H1 (cell line): ENCODE measurements at regions not wholly inside any gene's neighbourhood (a gene's known extent, or its start where the extent isn't known, plus 50 kb on each side); places are given as distances from the start of the nearest gene placed in this dataset.

ENCODE experiments used
- CTCF ChIA-PET: fragments of 300-600 bp; sonication (Branson Sonifier 250); formaldehyde crosslinking; loops from one replicate; lab custom pipeline; 2021; ENCODE audit not compliant: partially characterized antibody; lab: Charles Lee
- POLR2A ChIA-PET: fragments of 300-600 bp; sonication (Branson Sonifier 250); formaldehyde crosslinking; loops from one replicate; lab custom pipeline; 2021; ENCODE audit warnings: inconsistent platforms; ENCODE audit not compliant: partially characterized antibody; lab: Charles Lee
- DNase-seq, 2 experiments: peaks; one replicate each; pipeline versions ENCODE4 v3.0.0 to v3.0.0-alpha.2; 2010 to 2022; ENCODE audit warnings: low spot score in 2 of 2, low read depth in 1 of 2, mixed read lengths in 1 of 2
- FAIRE-seq: peaks from 2 replicates; lab custom pipeline; 2011; peaks lifted over from hg19 to GRCh38; lab: Jason Lieb, UNC
- H2AFZ ChIP-seq: 2 replicates; pipeline ENCODE4 v1.8.1; 2012; ENCODE audit warnings: low read length, inconsistent platforms
- H2AK5ac ChIP-seq: 2 replicates; pipeline ENCODE4 v1.6.1; 2013; ENCODE audit warnings: low read depth, low read length
- H2BK120ac ChIP-seq: replicated peaks from 2 replicates; pipeline ENCODE3; 2013; ENCODE audit warnings: low read depth, low read length, inconsistent platforms
- H2BK12ac ChIP-seq: 2 replicates; pipeline ENCODE4 v1.6.1; 2013; ENCODE audit warnings: low read depth, low read length
- H2BK15ac ChIP-seq: 2 replicates; pipeline ENCODE4 v1.6.1; 2013; ENCODE audit warnings: low read length
- H2BK20ac ChIP-seq: 2 replicates; pipeline ENCODE4 v1.6.1; 2013; ENCODE audit warnings: low read length
- H2BK5ac ChIP-seq: 2 replicates; pipeline ENCODE4 v1.6.1; 2013; ENCODE audit warnings: low read depth, low read length
- H3K14ac ChIP-seq: 2 replicates; pipeline ENCODE4 v1.6.1; 2013; ENCODE audit warnings: inconsistent platforms; ENCODE audit not compliant: insufficient read length
- H3K18ac ChIP-seq: 2 replicates; pipeline ENCODE4 v1.6.1; 2013; ENCODE audit warnings: low read length; ENCODE audit errors: extremely low read depth
- H3K23ac ChIP-seq: 2 replicates; pipeline ENCODE4 v1.6.1; 2013; ENCODE audit warnings: inconsistent platforms; ENCODE audit not compliant: insufficient read length
- H3K23me2 ChIP-seq: 2 replicates; pipeline ENCODE4 v1.6.1; 2013; ENCODE audit warnings: low read depth, low read length
- H3K27ac ChIP-seq: 2 replicates; pipeline ENCODE4 v1.6.1; 2011; ENCODE audit warnings: low read depth, low read length, inconsistent platforms
- H3K27me3 ChIP-seq, 4 experiments: replicated peaks in 1 of 4; 1 replicate in 1 of 4; 2 replicates in 3 of 4; pipeline versions ENCODE4 v1.6.1 to v1.8.1; 2011 to 2013; ENCODE audit warnings: low read length in 3 of 4, mild to moderate bottlenecking in 3 of 4, inconsistent platforms in 2 of 4, mixed read lengths in 2 of 4, moderate library complexity in 1 of 4; ENCODE audit not compliant: control insufficient read depth in 3 of 4, insufficient read depth in 3 of 4; ENCODE audit errors: extremely low read depth in 1 of 4
- H3K36me3 ChIP-seq, 4 experiments: 2 replicates each; pipeline versions ENCODE4 v1.6.1 to v1.8.1; 2011 to 2013; ENCODE audit warnings: mild to moderate bottlenecking in 4 of 4, low read length in 3 of 4, moderate library complexity in 2 of 4, control low read depth in 1 of 4, inconsistent platforms in 1 of 4; ENCODE audit not compliant: insufficient read depth in 4 of 4, control insufficient read depth in 2 of 4
- H3K4ac ChIP-seq: replicated peaks from 2 replicates; pipeline ENCODE3; 2013; ENCODE audit warnings: low read length, low read depth, mixed read lengths, inconsistent platforms; ENCODE audit not compliant: insufficient read length
- H3K4me1 ChIP-seq, 4 experiments: replicated peaks in 1 of 4; 1 replicate in 1 of 4; 2 replicates in 3 of 4; pipeline versions ENCODE4 v1.6.1 to v1.8.1; 2011 to 2013; ENCODE audit warnings: low read length in 3 of 4, inconsistent platforms in 2 of 4, mixed read lengths in 1 of 4; ENCODE audit not compliant: insufficient read depth in 4 of 4, control insufficient read depth in 3 of 4
- H3K4me2 ChIP-seq, 2 experiments: 2 replicates each; pipeline versions ENCODE4 v1.6.1 to v1.8.1; 2011 to 2013; ENCODE audit warnings: low read depth in 2 of 2, low read length in 2 of 2, control low read depth in 1 of 2, inconsistent platforms in 1 of 2, mild to moderate bottlenecking in 1 of 2; ENCODE audit not compliant: insufficient read depth in 1 of 2
- H3K4me3 ChIP-seq, 4 experiments: fragments of 200-600, 300-600 bp in 1 of 4; sonication (generic), shearing (Covaris generic), sonication (Bioruptor Twin) in 1 of 4; 2 replicates each; pipeline versions ENCODE4 v1.5.1 to v1.8.1; 2011 to 2016; ENCODE audit warnings: low read length in 4 of 4, low read depth in 3 of 4, control low read depth in 2 of 4, inconsistent platforms in 2 of 4, mild to moderate bottlenecking in 2 of 4, mixed read lengths in 1 of 4, moderate library complexity in 1 of 4; ENCODE audit not compliant: insufficient read depth in 2 of 4; ENCODE audit errors: extremely low read depth in 1 of 4
- H3K56ac ChIP-seq: replicated peaks from 2 replicates; pipeline ENCODE3; 2013; ENCODE audit warnings: low read depth, mild to moderate bottlenecking, mixed read lengths, low read length, inconsistent platforms; ENCODE audit not compliant: insufficient read length
- H3K79me1 ChIP-seq: 2 replicates; pipeline ENCODE4 v1.6.1; 2013; ENCODE audit warnings: low read depth, low read length, control low read depth
- H3K79me2 ChIP-seq, 2 experiments: 2 replicates each; pipeline versions ENCODE4 v1.6.1 to v1.8.1; 2012 to 2013; ENCODE audit warnings: low read length in 2 of 2, mild to moderate bottlenecking in 2 of 2, inconsistent platforms in 1 of 2; ENCODE audit not compliant: insufficient read depth in 2 of 2, control insufficient read depth in 1 of 2
- H3K9ac ChIP-seq, 4 experiments: replicated peaks in 1 of 4; 1 replicate in 1 of 4; 2 replicates in 3 of 4; pipeline versions ENCODE4 v1.6.1 to v1.8.1; 2011 to 2013; ENCODE audit warnings: low read depth in 3 of 4, low read length in 3 of 4, control low read depth in 2 of 4, mild to moderate bottlenecking in 2 of 4, moderate library complexity in 2 of 4, inconsistent platforms in 1 of 4; ENCODE audit errors: extremely low read depth in 1 of 4
- H3K9me3 ChIP-seq, 2 experiments: 2 replicates each; pipeline versions ENCODE4 v1.6.1 to v1.8.1; 2012 to 2013; ENCODE audit warnings: mild to moderate bottlenecking in 2 of 2, moderate library complexity in 2 of 2, control low read depth in 1 of 2, inconsistent platforms in 1 of 2, low read depth in 1 of 2, low read length in 1 of 2, mixed read lengths in 1 of 2; ENCODE audit not compliant: insufficient read depth in 2 of 2
- H4K20me1 ChIP-seq, 2 experiments: replicated peaks in 1 of 2; 2 replicates each; pipeline versions ENCODE3 to v1.8.1; 2011 to 2013; ENCODE audit warnings: inconsistent platforms in 2 of 2, low read length in 2 of 2, mild to moderate bottlenecking in 1 of 2; ENCODE audit not compliant: insufficient read depth in 2 of 2, control insufficient read depth in 1 of 2
- H4K5ac ChIP-seq: 2 replicates; pipeline ENCODE4 v1.6.1; 2013; ENCODE audit warnings: low read length, low read depth, mixed read lengths, inconsistent platforms; ENCODE audit not compliant: insufficient read length
- H4K8ac ChIP-seq: 2 replicates; pipeline ENCODE4 v1.8.0; 2013; ENCODE audit warnings: mild to moderate bottlenecking, moderate library complexity, low read length, inconsistent platforms; ENCODE audit not compliant: insufficient read depth; ENCODE audit errors: extremely low read depth
- H4K91ac ChIP-seq: replicated peaks from 2 replicates; pipeline ENCODE3; 2013; ENCODE audit warnings: low read length, mixed read lengths, inconsistent platforms; ENCODE audit not compliant: insufficient read length
- ATF2 ChIP-seq: IDR thresholded peaks from 2 replicates; pipeline ENCODE4 v1.6.1; 2012; ENCODE audit warnings: low read length, inconsistent platforms
- BACH1 ChIP-seq: IDR thresholded peaks from 2 replicates; pipeline ENCODE4 v1.6.1; 2012; ENCODE audit warnings: low read length, improper control_type of control experiment
- CTCF ChIP-seq, 3 experiments: IDR thresholded peaks; 1 replicate in 2 of 3; 2 replicates in 1 of 3; pipeline versions ENCODE4 v1.5.1 to v1.6.1; 2011; ENCODE audit warnings: low read length in 3 of 3, mild to moderate bottlenecking in 3 of 3, inconsistent platforms in 2 of 3, low read depth in 1 of 3, moderate library complexity in 1 of 3; ENCODE audit not compliant: insufficient read depth in 1 of 3; ENCODE audit errors: control extremely low read depth in 1 of 3
- EZH2 ChIP-seq: fragments of 200-600 bp; sonication (generic); IDR thresholded peaks from 2 replicates; pipeline ENCODE4 v1.7.1; 2012; ENCODE audit warnings: low read depth, mild to moderate bottlenecking, moderate library complexity, low read length, inconsistent platforms; ENCODE audit not compliant: severe bottlenecking
- GTF2F1 ChIP-seq: IDR thresholded peaks from 2 replicates; pipeline ENCODE4 v1.6.1; 2012; ENCODE audit warnings: low read depth, low read length, improper control_type of control experiment, borderline replicate concordance
- MAX ChIP-seq: IDR thresholded peaks from 2 replicates; pipeline ENCODE4 v1.6.1; 2012; ENCODE audit warnings: inconsistent platforms
- SRF ChIP-seq: IDR thresholded peaks from 2 replicates; pipeline ENCODE4 v1.6.1; 2011; ENCODE audit warnings: mild to moderate bottlenecking, low read depth, low read length, moderate library complexity
- USF2 ChIP-seq: IDR thresholded peaks from 2 replicates; pipeline ENCODE4 v1.6.1; 2011; ENCODE audit warnings: low read length, improper control_type of control experiment
- WGBS, 2 experiments: shearing (Covaris generic) in 1 of 2; methylation state at CpG; one replicate each; pipeline versions ENCODE4 v1.1.6 to v1.1.7; 2013 to 2015; ENCODE audit warnings: low lambda C conversion rate in 2 of 2, mixed read lengths in 2 of 2, inconsistent platforms in 1 of 2, low coverage in 1 of 2, missing lambda C conversion rate in 1 of 2; ENCODE audit not compliant: insufficient replicate concordance in 2 of 2, insufficient coverage in 1 of 2, insufficient read length in 1 of 2; ENCODE audit errors: extremely low coverage in 1 of 2, missing lambda C conversion rate in 1 of 2; 5-methylcytosine and 5-hydroxymethylcytosine counted together

GRCh38 chr5:69032009-69032408 is 61.8 kb upstream of the SLC30A5 start:
- 86% methylated on average over 3 of the region's 3 CpGs; no CpG with 5 or more reads in 1 of the 2 experiments for WGBS, 2 experiments
- no peak overlapping the region for H3K9ac ChIP-seq
- H4K20me1 ChIP-seq, result no peaks in the 10 kb centered on the region
- H3K23ac ChIP-seq, result no peak overlapping the region
- H3K23me2 ChIP-seq, result no peaks in the 10 kb centered on the region
- no peak overlapping the region for H2BK5ac ChIP-seq
- no peak overlapping the region for H2AFZ ChIP-seq
- no peak overlapping the region for H2BK20ac ChIP-seq
- H3K36me3 ChIP-seq, result no peaks in the 10 kb centered on the region
- no peaks in the 10 kb centered on the region for H3K27me3 ChIP-seq
- H3K9me3 ChIP-seq, result no peaks in the 10 kb centered on the region
- H2AK5ac ChIP-seq, result no peak overlapping the region
- H3K27ac ChIP-seq, result no peak overlapping the region
- H3K4me1 ChIP-seq, result no peaks in the 10 kb centered on the region
- H3K4me3 ChIP-seq, result no peak overlapping the region
- H3K18ac ChIP-seq, result no peak overlapping the region
- H3K79me2 ChIP-seq, result no peaks in the 10 kb centered on the region
- H3K4ac ChIP-seq, result no peak overlapping the region
- no peak overlapping the region for H3K56ac ChIP-seq
- DNase-seq (no peak), FAIRE-seq (no peak)
- no peak overlapping the region for H2BK12ac ChIP-seq
- H2BK15ac ChIP-seq, result no peak overlapping the region
- H3K79me1 ChIP-seq, result no peaks in the 10 kb centered on the region
- H4K5ac ChIP-seq, result no peak overlapping the region
- CTCF ChIA-PET, result interaction anchor here (0.8 to 4.1 kb wide), 7 partner anchors 8 to 303 kb away, joined by 3 to 20 read pairs (median 4); no protein-coding TSS in a partner anchor
- H2BK120ac ChIP-seq, result no peak overlapping the region
- H3K14ac ChIP-seq, result no peak overlapping the region
- POLR2A ChIA-PET, result interaction anchor here (0.5 to 1.3 kb wide), 2 partner anchors 11 to 69 kb away, joined by 3 to 5 read pairs; no protein-coding TSS in a partner anchor
- no peak overlapping the region for H3K4me2 ChIP-seq
- H4K91ac ChIP-seq, result no peak overlapping the region
- H4K8ac ChIP-seq, result no peak overlapping the region
- no peak for TF ChIP-seq GTF2F1
- TF ChIP-seq BACH1, result no peak
- no peak for TF ChIP-seq SRF
- no peak for TF ChIP-seq EZH2
- no peak for TF ChIP-seq MAX
- TF ChIP-seq USF2, result no peak
- peak; percentile 9 to 45 (median 31); a peak in 2 of 4 replicates for TF ChIP-seq CTCF (IDR thresholded peaks at IDR 0.05; ENCODE audit: control extremely low read depth in 1 of 3, insufficient read depth in 1 of 3, low read depth in 1 of 3, low read length in 3 of 3)
- no peak for TF ChIP-seq ATF2
